HG02884 (cell line): ENCODE measurements at regions not wholly inside any gene's neighbourhood (a gene's known extent, or its start where the extent isn't known, plus 50 kb on each side); places are given as distances from the start of the nearest gene placed in this dataset.

Source experiments
- ATAC-seq: cut with Tn5 transposase; IDR thresholded peaks from one replicate; pipeline ENCODE4 v1.9.1; 2021; ENCODE audit warnings: mild to moderate bottlenecking, moderate library complexity; ENCODE audit not compliant: unreplicated experiment

DNA sequence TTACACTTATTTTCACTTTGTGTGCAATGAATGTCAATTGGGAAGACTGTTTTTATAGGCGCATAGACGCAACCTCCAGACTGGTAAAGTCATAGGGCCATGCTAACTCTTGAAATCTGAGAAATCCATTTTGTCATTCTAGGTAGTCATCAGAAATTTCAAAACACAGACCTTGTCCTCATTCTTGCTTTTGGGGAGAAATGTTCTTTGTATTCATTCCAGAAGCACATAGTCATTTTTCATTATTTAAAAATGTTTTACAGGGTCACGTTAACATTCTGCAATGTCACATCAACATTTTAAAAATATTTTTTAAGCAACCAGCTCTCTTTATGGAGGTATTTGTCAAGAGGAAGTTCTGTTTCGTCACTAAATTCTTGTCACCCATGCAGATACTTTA lies 898.4 kb downstream of the PDCD6IP start:
- no peak for ATAC-seq

- ATAC-seq = no peak
Observed at GRCh38 chr3:34703053-34703452, 904.6 kb downstream of the PDCD6IP start.

GRCh38 chr3:34724916-34725499 lies 914.3 kb upstream of the ARPP21 start:
- no peak for ATAC-seq

DNA sequence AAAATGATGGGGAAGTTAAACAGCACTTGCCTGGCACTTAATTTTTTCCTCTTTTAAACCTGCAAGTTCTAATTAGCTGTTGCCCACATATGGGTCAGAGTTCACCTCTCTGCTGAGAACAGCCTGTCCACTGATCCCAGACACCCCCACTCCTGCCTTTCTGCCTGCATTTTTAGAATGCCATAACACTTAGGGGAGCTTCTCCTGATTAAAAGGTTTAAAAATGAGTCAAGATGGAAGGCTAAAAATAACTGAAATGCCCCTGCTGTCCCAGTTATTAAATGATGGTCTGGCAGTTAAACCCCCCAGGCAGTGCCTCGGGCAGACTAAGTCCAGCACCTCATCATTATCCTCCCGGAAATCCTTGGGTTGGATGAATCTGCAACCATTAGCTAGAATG lies 913.6 kb upstream of the ARPP21 start:
- no peak for ATAC-seq

- peak; percentile 79 for ATAC-seq
Observed at GRCh38 chr3:34727700-34728099, 911.6 kb upstream of the ARPP21 start.

DNA sequence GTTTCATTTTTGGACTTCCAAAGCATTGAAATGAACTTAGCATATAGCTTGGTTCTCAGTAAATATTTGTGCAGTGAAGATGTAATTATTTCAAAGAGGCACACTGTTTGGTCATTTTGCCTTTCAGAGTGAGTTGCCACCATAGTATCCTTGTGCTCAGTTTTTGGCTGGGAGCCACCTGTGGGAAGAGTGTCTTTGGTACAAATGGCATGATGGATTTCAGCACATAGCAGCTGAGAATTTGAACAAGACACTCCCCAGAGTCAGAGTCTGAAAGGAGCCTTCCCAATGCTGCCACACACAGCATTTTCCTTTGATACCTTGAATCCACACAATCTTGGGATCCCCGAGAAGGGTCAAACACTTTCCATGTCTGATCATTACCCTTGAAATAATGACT lies 897.2 kb upstream of the ARPP21 start:
- ATAC-seq = no peak

DNA sequence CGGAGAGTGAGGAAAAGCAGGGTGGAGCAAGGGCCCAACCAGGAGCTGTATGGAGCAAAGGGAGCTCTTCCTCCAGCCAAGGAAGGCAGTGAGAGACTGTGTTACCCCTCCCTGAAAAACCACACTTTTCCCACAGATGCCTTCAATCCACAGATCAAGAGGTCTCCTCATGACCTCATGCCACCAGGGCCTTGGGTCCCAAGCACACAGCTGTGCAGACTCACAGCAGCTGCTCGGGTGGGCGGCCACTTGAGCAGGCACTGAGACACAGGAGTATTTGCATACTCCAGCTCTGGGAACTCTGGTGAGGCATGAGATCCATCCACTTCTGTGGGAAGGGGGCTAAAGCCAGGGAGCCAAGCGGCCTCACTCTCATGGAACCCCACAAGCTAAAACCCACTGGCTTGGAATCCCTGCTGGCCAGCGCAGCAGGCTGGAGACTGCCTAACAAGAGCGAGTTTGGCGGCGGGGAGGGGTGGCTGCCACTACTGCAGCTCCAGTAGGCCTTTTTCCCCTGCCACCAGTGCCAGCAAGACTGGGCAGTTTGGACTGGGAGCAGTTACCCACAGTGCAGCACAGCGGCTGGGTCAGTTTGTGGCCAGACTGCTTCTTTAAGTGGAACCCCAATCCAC lies 880.6 kb upstream of the ARPP21 start:
- no peak for ATAC-seq

DNA sequence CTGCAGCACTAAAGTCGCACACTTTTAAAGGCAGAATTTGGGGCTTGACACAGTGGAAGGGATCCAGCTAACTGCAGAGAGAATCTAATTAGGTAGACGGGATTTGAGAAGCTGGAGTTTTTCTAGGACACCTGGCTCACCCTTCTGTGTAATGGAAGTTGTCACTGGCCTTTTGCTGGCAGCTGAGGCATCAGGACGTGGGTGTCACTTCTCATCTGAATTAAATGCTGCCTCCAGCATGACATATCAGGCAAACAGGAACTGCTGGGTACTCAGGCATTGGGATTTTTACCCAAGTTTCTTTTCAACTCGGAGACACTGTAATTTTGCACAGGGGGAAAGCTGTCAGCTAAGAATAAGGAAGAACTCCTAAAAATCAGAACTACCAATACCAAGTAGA lies 861.9 kb upstream of the ARPP21 start:
- ATAC-seq = no peak

DNA sequence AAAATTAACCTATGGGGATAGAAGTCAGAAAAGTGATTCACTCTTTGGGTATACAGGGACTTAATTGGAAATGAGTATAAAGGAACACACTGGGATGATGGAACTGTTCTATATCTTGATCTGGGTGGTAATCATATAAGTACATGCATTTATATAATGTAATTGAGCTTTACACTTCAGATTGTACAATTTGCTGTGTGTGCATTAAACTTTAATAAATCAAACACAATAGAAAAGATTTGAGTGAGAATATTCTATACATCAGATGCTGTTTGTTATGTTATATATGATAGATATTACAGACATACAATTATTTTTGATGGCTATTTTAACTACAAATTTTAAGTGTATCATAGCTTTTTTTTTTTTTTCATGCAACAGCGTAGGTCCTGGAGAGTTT lies 860.2 kb upstream of the ARPP21 start:
- no peak for ATAC-seq

GRCh38 chr3:34780294-34780693 lies 859.0 kb upstream of the ARPP21 start:
- ATAC-seq = no peak

- no peak for ATAC-seq
Observed at GRCh38 chr3:34780973-34781372, 858.4 kb upstream of the ARPP21 start.

GRCh38 chr3:34782871-34783270 lies 856.5 kb upstream of the ARPP21 start:
- no peak for ATAC-seq

- ATAC-seq = no peak
Observed at GRCh38 chr3:34783876-34784275, 855.4 kb upstream of the ARPP21 start.

DNA sequence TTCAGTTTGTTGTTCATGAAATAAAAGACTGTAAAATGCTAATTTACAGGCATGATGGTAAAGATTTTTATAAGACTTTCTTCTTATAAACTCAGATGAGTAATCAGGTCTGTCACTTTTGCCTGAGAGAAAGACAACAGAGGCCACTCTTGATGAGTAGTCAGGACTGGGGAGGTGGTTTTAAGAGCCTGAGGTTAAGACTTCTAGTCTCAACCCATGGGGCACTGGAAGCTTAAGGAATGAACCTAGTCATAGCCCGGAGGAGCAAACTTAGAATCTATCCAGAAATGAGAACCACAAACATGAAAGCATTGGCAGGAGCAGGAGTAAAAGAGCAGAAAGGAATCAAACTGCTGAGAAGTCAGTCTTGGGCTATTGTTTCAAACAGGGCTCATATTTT lies 846.3 kb upstream of the ARPP21 start:
- ATAC-seq = no peak

- ATAC-seq = no peak
Observed at GRCh38 chr3:34807611-34808010, 831.7 kb upstream of the ARPP21 start.

DNA sequence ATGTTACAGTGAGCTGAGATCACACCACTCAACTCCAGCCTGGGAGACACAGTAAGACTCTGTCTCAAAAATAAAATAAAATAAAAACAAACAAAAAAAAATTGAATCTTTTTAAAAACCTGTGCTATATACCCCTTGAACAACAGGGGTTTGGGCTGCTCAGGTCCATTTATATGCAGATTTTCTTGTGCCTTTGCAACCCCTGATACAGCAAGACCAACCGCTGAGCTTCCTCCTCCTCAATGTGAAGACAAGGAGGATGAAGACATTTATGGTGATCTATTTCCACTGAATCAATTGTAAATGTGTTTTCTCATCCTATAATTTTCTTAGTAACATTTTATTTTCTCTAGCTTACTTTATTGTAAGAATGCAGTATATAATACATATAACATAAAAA lies 831.0 kb upstream of the ARPP21 start:
- no peak for ATAC-seq

DNA sequence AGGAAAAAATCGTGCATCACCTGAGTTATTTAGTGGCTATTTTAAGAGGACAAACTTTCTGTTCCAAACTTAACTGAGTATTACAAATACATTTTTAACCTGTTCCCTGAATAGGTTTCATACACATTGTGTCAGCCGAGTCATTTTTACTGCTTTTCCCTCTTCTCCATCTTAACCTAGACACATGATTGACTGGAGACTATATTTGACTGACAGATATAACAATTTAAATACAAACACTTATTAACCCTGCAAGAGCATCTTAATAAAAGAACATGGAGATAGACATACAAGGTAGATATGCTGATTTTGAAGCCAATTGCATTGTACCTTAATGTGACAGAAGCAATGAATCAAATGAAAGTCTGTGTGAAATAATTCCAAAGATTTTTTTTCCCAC lies 810.5 kb upstream of the ARPP21 start:
- ATAC-seq = no peak

DNA sequence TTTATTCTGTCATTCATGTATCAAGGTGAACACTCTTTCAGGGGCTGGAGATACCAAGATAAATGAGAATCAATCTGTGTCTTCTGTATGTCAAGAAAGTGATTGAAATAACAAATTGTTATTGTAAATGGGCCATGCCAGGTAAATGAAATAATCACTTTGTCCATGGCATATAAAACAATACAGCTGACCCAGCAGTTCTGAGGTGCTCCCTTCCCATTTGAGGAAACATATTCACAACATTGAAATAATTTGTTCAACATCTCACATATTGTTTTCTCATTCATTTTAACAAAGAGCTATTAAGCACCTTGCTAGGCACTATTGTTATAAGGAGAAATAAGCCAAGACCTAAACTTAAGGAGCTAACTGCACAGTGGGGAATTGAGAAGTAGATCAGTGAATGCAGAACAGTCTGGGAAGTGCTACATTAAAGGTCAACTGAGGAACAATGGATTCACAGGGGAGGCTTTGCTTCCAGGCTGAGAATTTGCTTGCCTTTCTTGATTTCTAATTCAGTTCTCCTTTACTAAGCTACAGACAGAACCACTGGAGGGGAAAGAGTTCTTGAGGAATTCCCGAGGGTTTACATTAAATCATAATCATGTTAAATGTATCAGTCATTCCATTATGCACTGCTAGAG lies 806.3 kb upstream of the ARPP21 start:
- no peak for ATAC-seq

- no peak for ATAC-seq
Observed at GRCh38 chr3:34837848-34838741, 801.2 kb upstream of the ARPP21 start.

DNA sequence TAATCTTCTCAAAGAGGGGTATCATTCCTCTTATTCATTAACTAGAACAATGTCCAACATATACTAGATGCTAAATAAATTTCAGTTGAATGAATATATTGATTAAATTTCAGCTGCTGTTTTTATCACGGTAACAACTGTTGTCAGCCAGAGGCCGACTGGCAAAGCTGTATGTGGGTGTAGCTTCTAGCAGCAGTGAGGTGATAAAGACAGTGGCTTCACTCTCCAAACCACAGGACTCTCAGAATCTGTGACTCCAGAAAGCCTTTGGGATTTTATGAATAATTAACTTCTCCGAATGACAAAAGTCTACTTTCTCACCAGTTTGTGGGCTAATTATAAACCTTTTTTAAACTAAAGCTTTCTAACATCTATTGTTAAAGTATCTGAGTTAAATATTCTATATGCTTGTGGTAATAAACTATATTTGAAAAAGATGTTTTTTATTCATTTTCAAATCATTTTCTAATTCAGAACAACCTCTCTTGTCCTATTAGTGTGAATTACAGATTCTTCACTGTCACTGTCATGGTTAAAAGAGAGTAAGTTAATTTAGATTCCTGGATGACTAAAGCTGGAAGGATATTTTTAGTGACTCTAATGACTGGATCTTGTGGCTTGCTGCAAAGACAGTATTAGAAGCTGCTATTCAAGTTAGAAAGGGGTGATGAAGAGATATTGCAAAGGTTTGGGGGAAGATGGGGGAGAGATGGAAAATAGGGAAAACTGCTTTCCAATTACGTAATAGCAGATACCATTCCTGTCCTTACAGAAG lies 796.4 kb upstream of the ARPP21 start:
- no peak for ATAC-seq

DNA sequence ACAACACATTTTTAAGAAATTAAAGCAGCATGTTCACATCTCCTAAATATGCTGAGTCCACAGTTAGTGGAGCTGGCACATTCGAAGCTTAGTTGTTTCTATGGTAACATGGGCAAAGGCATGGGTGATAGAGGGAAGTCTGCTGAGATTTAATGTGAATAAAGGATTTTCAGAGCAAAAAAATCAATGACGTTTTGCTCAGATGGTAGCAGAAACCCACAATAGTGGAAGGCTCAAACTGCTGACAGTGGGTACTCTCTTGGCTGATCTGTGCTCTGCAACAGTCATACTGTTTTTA lies 795.1 kb upstream of the ARPP21 start:
- ATAC-seq = no peak
